PFSK-1 (cell line): ENCODE measurements at regions not wholly inside any gene's neighbourhood (a gene's known extent, or its start where the extent isn't known, plus 50 kb on each side); places are given as distances from the start of the nearest gene placed in this dataset.

ENCODE experiments used
- FOXP2 ChIP-seq: optimal IDR thresholded peaks from 2 replicates; pipeline ENCODE3; 2011; ENCODE audit warnings: borderline replicate concordance, control low read depth, inconsistent platforms; ENCODE audit not compliant: insufficient read depth; ENCODE audit errors: extremely low read length, extremely low read depth
- POLR2AphosphoS5 ChIP-seq: IDR thresholded peaks from 2 replicates; pipeline ENCODE4 v1.6.1; 2012; ENCODE audit warnings: low read depth, mild to moderate bottlenecking, control low read depth, low read length, moderate library complexity
- REST ChIP-seq, 2 experiments: IDR thresholded peaks; 2 replicates each; pipeline versions ENCODE4 v1.6.1 to v1.8.0; 2011 to 2012; ENCODE audit warnings: low read depth in 2 of 2, low read length in 2 of 2, control low read depth in 1 of 2, inconsistent platforms in 1 of 2, mild to moderate bottlenecking in 1 of 2, moderate library complexity in 1 of 2; ENCODE audit not compliant: insufficient read depth in 1 of 2
- SIN3A ChIP-seq: IDR thresholded peaks from 2 replicates; pipeline ENCODE4 v1.6.1; 2012; ENCODE audit warnings: mild to moderate bottlenecking, low read length, moderate library complexity, borderline replicate concordance; ENCODE audit not compliant: insufficient read depth
- TAF1 ChIP-seq: IDR thresholded peaks from 2 replicates; pipeline ENCODE4 v1.6.1; 2012; ENCODE audit warnings: low read length, control low read depth, borderline replicate concordance; ENCODE audit not compliant: insufficient read depth

GRCh38 chr3:159257954-159258353 lies 456.1 kb downstream of the MFSD1 start:
- TF ChIP-seq REST (IDR thresholded peaks at IDR 0.05; ENCODE audit: insufficient read depth in 1 of 2, low read depth in 2 of 2, low read length in 2 of 2) (no peak), POLR2AphosphoS5 (no peak), TAF1 (no peak), SIN3A (no peak), FOXP2 (no peak)
